ENCODE measurements at regions not wholly inside any gene's neighbourhood (a gene's known extent, or its start where the extent isn't known, plus 50 kb on each side); places are given as distances from the start of the nearest gene placed in this dataset.
"Not testable (repeated sequence)": the region's sequence is repeated elsewhere in the genome, so short reads cannot be mapped to it uniquely, and the experiment has no call there.

GRCh38 chr12:19572920-19573558, 133.7 kb downstream of the AEBP2 start:
- DNase-seq: no peak

GRCh38 chr12:19573866-19574265, 134.6 kb downstream of the AEBP2 start:
- no peak for DNase-seq

GRCh38 chr12:19574601-19575000, 135.3 kb downstream of the AEBP2 start:
- no peak for DNase-seq

- DNase-seq: peak; percentile 67
Observed at GRCh38 chr12:19575337-19576243, 136.3 kb downstream of the AEBP2 start.

DNA sequence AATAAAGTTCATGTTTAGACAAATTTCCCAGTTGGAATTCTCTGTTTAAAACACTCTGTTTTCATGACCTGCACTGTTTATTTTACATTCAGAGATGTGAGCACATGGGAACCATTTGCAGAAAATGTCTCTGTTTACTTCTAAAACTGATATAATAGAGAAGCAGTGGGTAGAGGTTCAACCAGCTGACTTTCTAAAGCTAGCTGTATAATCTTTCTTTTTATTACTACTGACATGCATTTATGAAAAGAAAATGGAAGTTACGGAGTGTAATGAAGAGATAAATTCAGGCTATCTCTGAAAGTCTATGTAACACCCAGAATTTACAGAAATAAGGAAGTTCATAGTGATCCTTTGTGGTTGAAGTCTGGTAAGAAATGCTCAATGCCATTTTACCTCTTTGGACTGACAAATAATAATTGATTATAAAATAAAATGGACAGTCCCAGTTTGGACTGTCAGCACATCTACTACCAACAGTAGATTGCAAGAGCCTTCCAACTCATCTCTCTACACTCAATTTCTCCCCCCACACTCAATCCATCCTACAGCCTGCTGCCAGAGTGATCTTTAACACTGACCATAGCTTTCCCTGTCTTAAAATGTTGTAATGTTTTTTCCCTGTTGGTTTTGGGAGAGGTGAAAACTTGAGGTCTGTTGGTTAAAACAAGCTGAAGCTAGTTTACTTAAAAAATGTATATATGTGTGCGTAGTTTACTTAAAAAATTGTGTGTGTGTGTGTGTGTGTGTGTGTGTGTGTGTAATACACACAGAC, 137.4 kb downstream of the AEBP2 start:
- DNase-seq: no peak

DNA sequence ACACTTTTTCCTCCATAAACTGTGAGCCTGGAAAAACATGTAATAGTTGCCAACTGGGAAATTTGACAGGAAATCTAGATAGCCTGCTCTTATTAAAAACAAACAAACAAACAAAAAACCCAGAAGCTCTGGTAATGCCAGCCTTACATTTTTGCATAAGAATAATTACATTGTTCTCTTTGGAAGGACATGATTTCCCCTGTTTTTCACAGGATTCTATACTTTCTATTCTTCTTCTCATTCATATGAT, 137.9 kb downstream of the AEBP2 start:
- DNase-seq: no peak

DNA sequence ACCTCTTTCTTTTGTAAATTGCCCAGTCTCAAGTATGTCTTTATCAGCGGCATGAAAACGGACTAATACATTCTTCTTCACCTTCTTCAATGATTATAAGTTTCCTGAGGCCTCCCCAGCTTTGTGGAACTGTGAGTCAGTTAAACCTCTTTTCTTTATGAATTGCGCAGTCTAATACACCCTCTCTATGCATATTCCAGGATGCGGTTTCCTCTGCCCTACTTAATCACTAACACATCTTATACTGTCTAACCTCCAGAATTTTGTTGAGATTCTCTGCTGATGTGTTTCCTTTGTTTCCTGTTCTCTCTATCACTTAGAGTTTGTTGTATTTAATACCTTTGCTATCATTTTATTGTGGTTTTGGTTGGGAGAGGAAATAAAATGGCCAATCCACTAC, 145.4 kb downstream of the AEBP2 start:
- no peak for DNase-seq

DNA sequence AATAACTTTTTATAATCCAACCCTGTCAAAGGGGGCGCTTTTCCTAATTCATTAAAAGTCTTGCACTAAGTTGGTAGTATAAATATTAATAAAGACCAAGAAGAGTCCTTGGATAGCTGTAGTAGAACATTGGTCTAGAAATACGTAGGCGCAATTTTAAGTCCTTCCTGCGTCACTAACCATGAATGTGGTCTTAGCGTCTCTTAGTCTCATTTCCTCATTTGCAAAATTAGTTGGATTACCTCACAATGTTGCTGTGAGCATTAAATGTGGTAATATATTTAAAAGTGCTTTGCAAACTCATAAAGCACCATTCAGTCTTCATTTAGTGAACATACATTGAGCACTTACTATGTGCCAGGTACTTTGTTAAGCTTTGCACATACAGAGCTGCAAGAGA, 149.7 kb downstream of the AEBP2 start:
- no peak for DNase-seq

DNA sequence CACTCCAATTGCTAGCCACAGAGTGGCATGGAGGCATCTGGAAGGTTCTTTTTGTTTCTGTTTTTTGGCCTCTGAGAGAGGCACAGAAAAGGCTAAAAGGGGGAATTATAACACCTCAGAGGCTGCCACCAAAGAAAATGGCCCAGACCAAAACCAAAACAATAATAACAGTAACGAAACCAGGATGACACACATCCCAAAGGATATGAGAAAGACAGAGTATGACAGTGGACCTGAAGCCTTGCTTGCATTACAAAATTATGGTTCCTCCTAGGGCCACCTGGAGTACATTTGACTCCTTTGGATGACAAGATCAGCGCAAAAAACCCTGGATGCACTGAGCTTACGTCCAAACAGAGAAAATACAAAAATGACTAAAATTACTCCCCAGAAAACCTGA, 152.7 kb downstream of the AEBP2 start:
- DNase-seq: no peak

DNA sequence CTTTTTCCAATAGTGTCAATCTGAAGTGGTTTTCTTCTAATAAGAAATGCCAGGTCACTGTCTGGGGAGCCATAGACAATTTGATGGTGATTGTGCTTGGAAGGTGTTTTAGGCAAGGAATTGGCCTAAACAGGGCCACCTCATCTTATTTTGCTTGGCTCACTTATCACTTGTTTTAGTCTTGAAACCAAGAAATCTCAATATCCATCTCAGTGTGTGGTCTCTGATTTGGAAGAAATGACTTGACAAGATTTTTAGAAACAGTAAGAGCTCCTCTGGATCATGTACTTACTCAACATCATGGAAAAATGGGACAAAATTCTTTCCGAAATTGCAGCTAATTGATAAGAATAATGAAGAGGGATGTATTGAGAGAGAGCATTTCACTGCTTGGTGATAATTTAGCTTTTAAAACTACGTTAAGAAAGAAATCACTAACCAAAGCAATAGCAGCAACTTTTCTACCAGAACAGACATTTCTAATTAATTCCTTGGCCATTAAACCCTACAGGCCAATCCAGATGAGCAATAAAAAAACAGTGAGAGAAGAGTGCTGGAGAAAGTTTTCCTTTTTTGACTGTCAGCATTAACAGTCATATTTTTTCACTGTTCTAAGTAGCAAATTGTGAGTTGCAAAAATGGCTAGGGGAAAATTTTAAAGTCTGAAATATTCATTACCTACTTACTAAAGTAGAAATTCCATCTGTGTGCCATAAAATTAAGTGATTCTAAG, 157.3 kb downstream of the AEBP2 start:
- no peak for DNase-seq

- peak; percentile 49 for DNase-seq
Observed at GRCh38 chr12:19597167-19598026, 158.1 kb downstream of the AEBP2 start.

DNA sequence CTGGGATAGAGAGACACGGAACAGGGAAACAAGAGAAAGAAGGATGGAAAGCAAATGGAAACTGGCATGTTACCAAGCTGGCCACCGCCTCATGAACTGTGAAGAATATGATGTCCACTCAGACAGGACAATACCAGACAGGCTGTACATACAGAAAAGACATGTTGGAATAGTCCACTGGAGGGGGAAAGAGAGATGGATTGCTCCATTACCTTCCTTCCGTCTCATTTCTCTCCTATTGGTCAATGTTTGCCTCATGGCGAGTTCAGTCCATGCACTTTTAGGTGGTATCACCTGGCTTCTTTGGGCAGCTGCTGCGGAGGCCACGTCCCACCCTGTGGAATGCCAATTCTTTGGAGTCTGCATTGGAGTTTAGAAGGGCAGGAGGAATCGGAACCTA, 166.4 kb downstream of the AEBP2 start:
- no peak for DNase-seq

DNA sequence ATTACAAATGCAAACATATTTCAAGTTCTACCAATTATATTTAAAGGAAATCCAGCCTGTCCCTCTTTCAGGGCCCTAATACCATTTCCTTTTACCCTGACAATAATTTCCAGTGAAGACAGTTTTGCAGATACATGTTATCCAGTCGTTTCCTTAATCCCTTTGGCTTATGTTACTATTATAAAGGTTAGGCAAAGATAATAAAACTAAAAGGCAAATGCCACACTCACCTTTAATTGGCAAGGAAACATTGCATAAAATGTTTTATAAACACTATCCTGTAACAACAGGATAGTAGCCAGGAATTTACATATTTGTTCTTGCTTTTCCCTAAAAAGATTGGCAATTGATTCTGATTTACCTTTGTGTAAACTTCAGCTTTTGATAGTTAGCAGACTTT, 168.7 kb downstream of the AEBP2 start:
- no peak for DNase-seq

DNA sequence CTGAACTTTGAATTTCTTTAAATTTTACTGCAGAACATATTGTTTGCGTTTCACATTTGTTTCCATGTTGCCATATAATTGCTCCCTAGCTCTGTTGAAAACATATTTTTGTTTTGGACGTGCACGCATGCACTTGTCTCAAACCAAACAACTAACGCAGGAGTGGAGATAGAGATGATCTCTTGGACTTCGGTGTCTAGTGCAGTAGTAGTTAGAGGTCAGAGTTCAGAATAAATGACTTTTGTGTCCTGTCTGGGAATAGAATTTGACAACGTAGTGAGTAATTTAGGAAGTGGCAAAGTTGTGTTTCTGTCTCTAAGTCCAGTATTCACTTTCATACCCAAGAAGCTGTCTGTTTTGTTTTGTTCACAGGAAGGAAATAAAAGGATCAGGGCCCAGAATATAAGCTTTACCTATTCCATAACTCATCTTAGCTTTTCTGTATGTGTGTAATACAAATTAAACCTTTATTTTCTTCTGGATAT, 173.8 kb downstream of the AEBP2 start:
- no peak for DNase-seq

DNA sequence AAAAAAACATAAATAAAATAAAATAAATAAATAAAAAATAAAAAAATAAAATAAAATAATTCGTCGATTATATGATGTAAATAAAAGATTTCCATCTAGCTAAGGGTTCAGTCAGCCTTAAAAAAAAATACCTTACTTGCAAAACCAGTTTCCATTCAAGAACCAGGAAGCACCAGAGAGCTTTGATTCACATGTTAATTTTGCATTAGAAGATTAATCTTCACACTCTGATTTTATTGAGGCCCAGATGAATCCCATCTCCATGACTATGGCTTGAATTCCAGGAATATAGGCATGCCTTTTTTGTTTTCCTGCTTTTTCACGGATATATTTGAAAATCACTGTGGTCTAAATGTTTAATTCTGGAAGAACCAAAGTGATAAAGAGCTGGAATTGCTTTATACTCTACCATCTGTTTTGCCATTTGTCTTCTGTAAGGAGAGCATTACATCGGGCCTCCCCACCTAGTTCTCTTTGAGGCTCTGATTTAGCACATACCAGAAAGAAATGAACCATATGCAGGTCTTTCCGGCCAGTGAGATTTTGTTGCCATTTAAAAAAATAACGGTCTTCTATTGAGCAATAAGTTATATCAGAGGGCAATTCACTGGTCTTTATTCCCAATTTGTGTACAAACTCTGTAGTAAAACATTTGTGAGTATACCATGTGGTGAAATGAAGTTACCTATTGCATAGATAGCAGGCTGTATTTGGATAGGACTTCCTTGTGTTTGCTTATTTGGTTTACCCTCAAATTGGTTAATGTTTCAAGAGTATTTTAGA, 175.5 kb downstream of the AEBP2 start:
- DNase-seq: no peak

DNA sequence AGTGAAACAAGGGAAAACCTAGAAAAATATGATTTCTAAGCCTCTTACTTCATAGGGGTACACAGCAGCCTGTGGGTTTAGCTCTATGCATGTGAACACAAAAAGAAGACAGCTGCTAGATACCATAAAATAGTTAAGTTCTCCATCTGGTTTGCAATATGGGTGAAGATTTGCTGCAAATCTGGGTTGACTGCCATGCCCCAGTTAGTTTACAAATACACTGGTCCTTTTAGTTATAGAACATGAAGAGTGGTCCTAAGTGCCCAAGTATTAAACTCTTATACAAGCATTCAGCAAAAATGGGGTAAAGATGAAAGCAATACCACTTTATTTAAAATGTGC, 176.1 kb downstream of the AEBP2 start:
- DNase-seq: no peak

- DNase-seq: no peak
Observed at GRCh38 chr12:19616781-19617180, 177.5 kb downstream of the AEBP2 start.

DNA sequence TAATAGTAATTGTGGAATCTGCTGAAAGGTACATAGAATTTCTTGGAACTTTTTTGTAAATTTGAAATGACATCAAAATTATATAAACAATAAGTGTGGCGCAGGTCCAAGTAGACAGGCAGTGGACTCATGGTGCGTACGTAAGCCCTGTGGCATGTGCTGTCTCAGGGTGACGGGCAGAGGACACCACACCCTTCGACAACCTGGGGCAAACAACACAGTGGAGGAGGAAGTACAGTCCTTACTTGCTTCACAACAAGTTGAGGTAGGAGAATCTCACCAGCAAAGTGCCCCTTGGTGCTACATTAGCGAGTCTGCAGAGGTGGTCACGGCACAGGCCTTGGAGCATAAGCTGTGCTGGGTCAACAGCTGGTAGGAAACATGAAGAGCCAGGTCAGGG, 180.9 kb downstream of the AEBP2 start:
- DNase-seq: no peak

- DNase-seq: no peak
Observed at GRCh38 chr12:19623751-19624399, 184.6 kb downstream of the AEBP2 start.

GRCh38 chr12:19624491-19624890, 185.2 kb downstream of the AEBP2 start:
- DNase-seq: no peak

GRCh38 chr12:19625551-19625950, 186.3 kb downstream of the AEBP2 start:
- not testable (repeated sequence) for DNase-seq
